GM21360 (cell line): ENCODE measurements at regions not wholly inside any gene's neighbourhood (a gene's known extent, or its start where the extent isn't known, plus 50 kb on each side); places are given as distances from the start of the nearest gene placed in this dataset.
"Not testable (repeated sequence)": the region's sequence is repeated elsewhere in the genome, so short reads cannot be mapped to it uniquely, and the experiment has no call there.

ENCODE experiments used
- ATAC-seq: cut with Tn5 transposase; IDR thresholded peaks from one replicate; pipeline ENCODE4 v1.9.1; 2021; ENCODE audit warnings: mild to moderate bottlenecking, moderate library complexity; ENCODE audit not compliant: unreplicated experiment

GRCh38 chr3:116512281-116512680 lies 67.0 kb upstream of the LSAMP start:
- ATAC-seq, result no peak

- ATAC-seq, result no peak
Measured at GRCh38 chr3:116512931-116513330, 67.6 kb upstream of the LSAMP start.

DNA sequence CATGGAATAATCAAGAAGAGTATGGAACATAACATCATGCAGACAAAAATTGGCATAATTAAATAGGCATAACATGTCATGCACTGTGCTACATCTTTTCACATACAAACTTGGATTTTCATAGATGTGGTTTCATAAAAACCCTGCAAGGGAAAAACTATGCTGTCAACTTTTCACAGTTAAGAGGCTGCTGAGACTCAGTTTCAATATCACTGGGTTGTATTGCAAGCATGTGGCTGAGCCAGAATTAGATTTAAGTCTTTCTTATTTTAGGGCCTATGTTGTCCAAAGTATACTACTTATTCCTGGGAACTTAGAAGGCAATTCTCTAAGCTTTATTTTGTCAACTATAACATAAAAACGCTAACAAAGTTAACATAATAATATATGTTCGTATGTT lies 70.7 kb upstream of the LSAMP start:
- no peak for ATAC-seq

DNA sequence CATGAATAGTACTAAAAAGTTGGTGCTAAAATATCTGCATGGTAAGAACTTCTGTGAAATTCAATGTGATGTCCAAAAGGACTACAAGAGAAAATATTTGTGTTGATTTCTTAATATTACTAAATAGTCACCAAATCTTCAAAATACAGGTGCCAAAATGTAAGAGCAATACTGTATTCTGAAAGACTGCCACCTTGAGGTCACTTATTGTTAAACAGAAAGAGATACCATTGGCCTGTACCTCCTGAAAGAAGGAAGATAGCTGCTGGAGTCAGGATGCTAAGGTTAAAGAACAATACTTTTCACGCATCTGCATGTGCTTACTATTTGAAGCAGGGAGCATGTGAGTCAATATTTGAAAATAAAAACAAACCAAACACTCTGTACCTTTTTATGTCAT lies 72.0 kb upstream of the LSAMP start:
- no peak for ATAC-seq

GRCh38 chr3:116519101-116519500 lies 73.8 kb upstream of the LSAMP start:
- not testable (repeated sequence) for ATAC-seq

DNA sequence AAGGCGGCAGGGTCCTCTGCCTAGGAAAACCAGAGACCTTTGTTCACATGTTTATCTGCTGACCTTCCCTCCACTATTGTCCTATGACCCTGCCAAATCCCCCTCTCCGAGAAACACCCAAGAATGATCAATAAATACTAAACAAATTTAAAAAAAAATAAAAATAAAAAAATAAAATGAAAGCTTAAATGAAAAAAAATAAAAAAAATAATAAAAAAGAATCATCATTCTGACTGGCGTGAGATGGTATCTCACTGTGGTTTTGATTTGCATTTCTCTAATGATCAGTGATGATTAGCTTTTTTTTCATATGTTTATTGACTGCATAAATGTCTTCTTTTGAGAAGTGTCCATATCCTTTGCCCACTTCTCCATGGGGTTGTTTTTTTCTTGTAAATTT lies 74.5 kb upstream of the LSAMP start:
- ATAC-seq, result not testable (repeated sequence)

- ATAC-seq, result no peak
Measured at GRCh38 chr3:116524453-116525210, 79.3 kb upstream of the LSAMP start.

- ATAC-seq, result no peak
Measured at GRCh38 chr3:116552246-116552645, 107.0 kb upstream of the LSAMP start.

DNA sequence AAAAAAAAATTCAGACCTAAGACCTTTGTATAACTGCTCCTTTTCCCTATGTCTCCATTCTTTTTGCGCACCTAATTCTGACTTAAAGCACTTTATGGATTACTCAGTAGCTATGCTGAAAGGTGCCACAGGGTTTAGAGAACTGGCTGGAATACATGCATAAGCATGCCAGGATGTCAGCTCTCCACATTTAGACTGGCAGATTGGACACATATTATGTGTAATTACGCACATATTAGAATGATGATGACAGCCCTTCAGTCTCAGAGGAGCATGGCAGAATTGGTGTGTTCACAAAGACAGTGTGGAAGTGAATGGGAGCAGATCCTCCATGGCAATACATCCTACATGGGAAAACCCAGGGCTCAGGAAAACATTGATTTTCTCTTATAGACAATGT lies 108.1 kb upstream of the LSAMP start:
- no peak for ATAC-seq

GRCh38 chr3:116561529-116561928 lies 116.2 kb upstream of the LSAMP start:
- no peak for ATAC-seq

DNA sequence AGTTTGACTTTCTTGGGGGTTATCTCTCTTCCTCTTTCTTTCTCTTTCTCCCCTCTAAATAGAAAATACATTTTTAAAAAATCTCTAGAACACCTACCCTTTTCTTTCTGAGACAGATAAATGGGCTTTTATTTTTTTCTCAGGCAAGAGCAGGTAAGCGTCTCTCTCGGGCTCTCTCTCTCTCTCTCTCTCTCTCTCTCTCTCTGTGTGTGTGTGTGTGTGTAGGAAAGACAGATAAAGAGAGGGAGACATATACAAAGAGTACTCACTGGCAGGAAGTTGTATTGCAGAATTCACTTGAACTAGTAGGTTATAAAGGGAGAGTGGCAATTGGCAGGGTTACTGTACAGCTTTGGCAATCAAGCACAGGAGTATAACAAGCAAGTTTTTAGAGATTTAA lies 118.1 kb upstream of the LSAMP start:
- ATAC-seq, result no peak

DNA sequence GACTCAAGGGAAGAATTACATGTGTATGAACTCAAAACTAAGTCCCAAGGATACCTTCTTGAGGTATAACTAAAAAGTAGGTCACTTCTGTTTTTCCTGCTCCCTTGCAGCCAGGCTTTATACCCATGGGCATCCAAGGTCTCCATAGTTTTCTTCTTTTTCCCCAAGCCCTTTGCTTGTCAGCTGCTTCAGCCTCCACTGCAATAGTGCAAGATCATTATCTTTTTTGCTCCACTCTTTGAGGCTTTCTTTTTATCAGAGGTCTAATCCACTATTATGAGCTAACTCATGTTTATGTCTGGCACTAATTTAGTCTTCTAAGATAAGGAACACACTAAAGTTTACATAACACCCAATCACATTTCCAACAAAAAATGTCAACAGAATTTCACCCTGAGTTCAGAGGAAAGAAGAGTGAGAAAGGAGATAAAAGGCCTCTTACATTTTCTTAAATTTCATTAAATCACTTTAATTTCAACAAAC lies 121.2 kb upstream of the LSAMP start:
- ATAC-seq, result no peak

GRCh38 chr3:116569611-116570010 lies 124.3 kb upstream of the LSAMP start:
- ATAC-seq, result no peak

- no peak for ATAC-seq
Measured at GRCh38 chr3:116579840-116580239, 129.7 kb upstream of the TUSC7 start.

DNA sequence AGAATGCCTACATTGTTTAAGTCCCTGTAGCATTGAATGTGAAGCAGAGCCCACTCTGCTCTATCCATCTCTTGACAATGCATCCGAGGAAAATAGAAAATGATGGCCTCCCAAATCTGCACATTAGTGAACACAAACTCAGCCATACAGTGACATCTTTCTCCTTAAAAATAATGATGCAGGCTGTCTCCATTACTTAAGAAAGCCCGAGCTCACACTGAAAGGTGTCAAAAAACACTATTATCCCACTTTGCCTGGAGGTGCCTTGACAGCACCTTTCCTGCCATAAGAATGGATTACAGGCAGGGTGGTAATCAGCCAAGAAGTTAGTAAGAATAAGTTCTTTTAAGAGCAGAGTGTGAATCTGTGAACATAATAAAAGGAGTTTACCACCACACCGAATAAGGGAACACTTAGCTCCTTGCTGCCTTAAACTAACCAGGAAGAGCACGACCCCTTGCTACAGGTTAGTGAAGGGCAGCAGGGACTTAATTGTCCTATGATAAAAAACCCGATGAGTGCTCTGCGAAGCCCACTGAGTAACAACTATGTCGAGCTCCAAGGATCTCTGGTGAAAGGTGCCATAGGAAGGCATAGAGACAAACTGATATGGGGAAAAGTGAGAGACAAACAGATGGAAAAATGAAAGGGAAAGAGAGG lies 123.2 kb upstream of the TUSC7 start:
- no peak for ATAC-seq

DNA sequence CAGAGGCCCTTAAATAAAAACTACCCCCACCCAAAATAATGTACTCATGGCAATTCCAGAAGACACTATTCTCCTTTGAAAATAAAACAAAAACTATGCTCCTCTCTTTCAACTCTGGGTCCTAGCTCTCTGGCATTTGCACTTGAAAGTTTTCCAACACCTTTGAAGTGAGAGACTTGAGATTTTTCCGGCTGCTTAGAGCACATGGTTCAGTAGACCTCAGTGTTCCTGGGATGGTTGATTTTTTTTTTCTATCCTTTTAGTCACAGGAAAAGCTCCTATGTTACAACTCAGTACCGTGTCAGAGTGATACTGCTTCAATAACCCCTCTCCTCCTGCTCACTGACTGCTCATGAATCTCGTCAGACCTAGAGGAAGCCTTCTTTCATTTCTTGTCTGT lies 118.3 kb upstream of the TUSC7 start:
- no peak for ATAC-seq

DNA sequence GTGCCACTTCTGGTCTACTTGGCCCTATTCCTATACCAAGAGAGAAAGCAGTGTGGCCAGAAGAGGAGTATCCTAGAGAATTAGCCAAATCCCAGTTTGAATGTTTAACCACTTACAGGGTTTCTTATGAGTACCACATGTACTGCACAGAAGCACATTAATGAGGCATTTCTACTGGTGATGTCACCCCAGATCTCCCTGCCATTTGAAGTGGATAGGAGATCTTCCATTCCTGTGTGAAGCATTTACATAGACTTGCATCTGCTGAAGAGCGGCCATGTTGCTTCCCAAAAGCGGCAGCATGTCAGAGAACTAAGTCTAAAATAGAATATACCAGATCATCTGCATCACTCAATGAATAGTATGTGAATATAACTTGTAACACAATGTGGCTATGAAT lies 108.4 kb upstream of the TUSC7 start:
- no peak for ATAC-seq

- no peak for ATAC-seq
Measured at GRCh38 chr3:116607205-116607604, 102.4 kb upstream of the TUSC7 start.

DNA sequence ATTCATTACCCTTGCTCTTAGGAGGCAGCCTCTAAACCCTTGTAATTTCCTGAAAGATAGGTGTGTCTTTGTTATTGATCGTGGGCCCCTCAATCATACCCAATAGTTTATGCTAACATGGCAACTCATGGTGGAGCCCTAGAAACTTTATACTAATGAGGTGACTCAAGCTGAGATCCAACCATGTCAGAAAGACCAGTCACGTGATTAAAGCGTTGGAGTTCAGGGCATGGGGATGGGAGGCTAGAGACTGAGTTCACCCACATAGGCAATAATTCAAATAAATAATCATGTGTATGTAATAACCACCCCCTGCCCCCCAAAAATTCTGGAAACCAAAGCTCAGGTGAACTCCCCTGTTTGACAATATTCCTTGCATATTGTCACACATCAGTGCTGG lies 99.5 kb upstream of the TUSC7 start:
- no peak for ATAC-seq

DNA sequence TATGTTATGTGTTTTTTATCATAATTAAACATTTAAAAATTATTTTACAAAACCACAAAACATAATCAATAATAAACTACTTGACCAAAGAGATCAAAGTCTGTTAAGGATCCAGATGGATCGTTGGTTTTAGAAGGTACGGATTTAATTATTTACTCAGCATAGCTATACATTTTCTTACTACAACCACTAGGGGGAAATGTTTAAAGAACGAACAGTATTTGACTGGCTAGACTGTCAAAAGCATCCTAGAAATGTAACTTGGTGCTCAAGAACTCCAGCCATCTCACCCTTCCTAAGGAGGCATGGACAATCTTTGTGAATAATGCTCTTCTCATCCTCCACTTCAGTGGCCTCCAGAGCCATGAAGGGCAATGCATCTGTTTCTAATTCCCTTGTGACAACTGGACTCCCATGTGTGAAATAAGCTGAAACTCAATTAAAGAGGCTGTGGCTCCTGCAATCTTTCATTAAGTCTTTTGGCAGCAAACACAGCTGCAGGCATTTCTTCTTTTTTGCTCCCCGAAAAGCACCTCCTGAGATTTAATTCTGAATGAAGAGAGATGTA lies 94.7 kb upstream of the TUSC7 start:
- ATAC-seq, result peak; percentile 64

DNA sequence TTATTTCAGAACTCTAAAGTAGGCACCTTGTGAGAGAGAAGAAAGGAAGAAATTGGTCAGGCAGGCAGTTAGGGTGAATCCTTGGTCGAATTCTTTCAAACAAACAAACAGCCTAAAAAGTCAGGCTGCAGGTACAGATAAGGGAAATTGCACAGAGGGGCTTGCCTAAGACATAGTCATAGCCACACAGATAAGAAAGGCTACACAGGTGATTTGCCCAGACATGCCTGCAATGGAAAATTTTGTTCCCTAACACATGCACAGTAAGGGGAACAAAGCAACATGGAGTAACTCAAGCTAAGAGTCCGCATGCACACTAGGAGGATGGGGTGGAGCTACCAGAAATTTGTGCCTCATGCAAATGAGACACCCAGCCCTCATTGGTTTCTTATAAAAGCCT lies 91.4 kb upstream of the TUSC7 start:
- no peak for ATAC-seq

- ATAC-seq, result no peak
Measured at GRCh38 chr3:116618930-116619329, 90.6 kb upstream of the TUSC7 start.
